Testis (tissue), 2 donors: ENCODE measurements at regions not wholly inside any gene's neighbourhood (a gene's known extent, or its start where the extent isn't known, plus 50 kb on each side); places are given as distances from the start of the nearest gene placed in this dataset.

Source experiments
- DNase-seq: peaks from one replicate; pipeline ENCODE4 v3.0.0-alpha.2; 2019
- H3K27ac ChIP-seq, 2 donors: fragments of 200-600 bp; sonication (generic); one replicate each; pipeline ENCODE4 v1.5.1; 2019
- H3K27me3 ChIP-seq: fragments of 200-600 bp; sonication (generic); one replicate; pipeline ENCODE4 v1.5.1; 2019
- H3K36me3 ChIP-seq: fragments of 200-600 bp; sonication (generic); one replicate; pipeline ENCODE4 v1.5.1; 2017; ENCODE audit warnings: low read depth; ENCODE audit errors: missing control alignments
- H3K4me1 ChIP-seq: fragments of 200-600 bp; sonication (generic); one replicate; pipeline ENCODE4 v1.5.1; 2019
- H3K4me3 ChIP-seq, 2 donors: fragments of 200-600 bp; sonication (generic); one replicate each; pipeline ENCODE4 v1.5.1; 2017 to 2019
- H3K9me3 ChIP-seq: fragments of 200-600 bp; sonication (generic); one replicate; pipeline ENCODE4 v1.5.1; 2017
- POLR2A ChIP-seq: fragments of 450-650 bp; IDR thresholded peaks from one replicate; pipeline ENCODE4 v1.6.1; 2017; ENCODE audit warnings: antibody characterized with exemption, mild to moderate bottlenecking, moderate library complexity
- WGBS, 2 donors: methylation state at CpG; one replicate each; pipeline ENCODE4 v1.1.5; 2018; 5-methylcytosine and 5-hydroxymethylcytosine counted together
- intact Hi-C: fragments of 100-400 bp; cut with DNase I; formaldehyde crosslinking; loops from one replicate; pipeline ENCODE4 v1.15.1; 2023; ENCODE audit warnings: low total_unique reads
- TF ChIP-seq, protein P1 (sequence below), 3 experiments: fragments of 450-650 bp in 2 of 3; fragments of 200-600 bp in 1 of 3; sonication (generic) in 1 of 3; IDR thresholded peaks; one replicate each; pipeline ENCODE4 v1.5.1; 2016 to 2019; ENCODE audit warnings: antibody characterized with exemption in 3 of 3, mild to moderate bottlenecking in 2 of 3, moderate library complexity in 1 of 3

GRCh38 chr11:76277298-76278175 lies 71.2 kb upstream of the WNT11 start:
- TF ChIP-seq, protein P1, sequence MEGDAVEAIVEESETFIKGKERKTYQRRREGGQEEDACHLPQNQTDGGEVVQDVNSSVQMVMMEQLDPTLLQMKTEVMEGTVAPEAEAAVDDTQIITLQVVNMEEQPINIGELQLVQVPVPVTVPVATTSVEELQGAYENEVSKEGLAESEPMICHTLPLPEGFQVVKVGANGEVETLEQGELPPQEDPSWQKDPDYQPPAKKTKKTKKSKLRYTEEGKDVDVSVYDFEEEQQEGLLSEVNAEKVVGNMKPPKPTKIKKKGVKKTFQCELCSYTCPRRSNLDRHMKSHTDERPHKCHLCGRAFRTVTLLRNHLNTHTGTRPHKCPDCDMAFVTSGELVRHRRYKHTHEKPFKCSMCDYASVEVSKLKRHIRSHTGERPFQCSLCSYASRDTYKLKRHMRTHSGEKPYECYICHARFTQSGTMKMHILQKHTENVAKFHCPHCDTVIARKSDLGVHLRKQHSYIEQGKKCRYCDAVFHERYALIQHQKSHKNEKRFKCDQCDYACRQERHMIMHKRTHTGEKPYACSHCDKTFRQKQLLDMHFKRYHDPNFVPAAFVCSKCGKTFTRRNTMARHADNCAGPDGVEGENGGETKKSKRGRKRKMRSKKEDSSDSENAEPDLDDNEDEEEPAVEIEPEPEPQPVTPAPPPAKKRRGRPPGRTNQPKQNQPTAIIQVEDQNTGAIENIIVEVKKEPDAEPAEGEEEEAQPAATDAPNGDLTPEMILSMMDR (IDR thresholded peaks at IDR 0.05) = no peak
- TF ChIP-seq POLR2A = no peak
- intact Hi-C loops = no loop called here
- Histone ChIP-seq H3K27me3 (no peaks in the 10 kb centered on the region), H3K4me3 (no peak overlapping the region), H3K36me3 (no peaks in the 10 kb centered on the region), H3K27ac (no peak overlapping the region), H3K4me1 (peaks cover 8% of the 10 kb centered on the region), H3K9me3 (no peaks in the 10 kb centered on the region)
- DNase-seq = peak; percentile 35
- 80% methylated on average over 12 to 25 of the region's 25 CpGs for WGBS, 2 donors

GRCh38 chr11:76276781-76277155 lies 70.5 kb upstream of the WNT11 start:
- intact Hi-C loops = no loop called here
- Histone ChIP-seq H3K27me3 (no peaks in the 10 kb centered on the region), H3K4me1 (peaks cover 8% of the 10 kb centered on the region), H3K27ac (no peak overlapping the region), H3K36me3 (no peaks in the 10 kb centered on the region), H3K4me3 (no peak overlapping the region), H3K9me3 (no peaks in the 10 kb centered on the region)
- no peak for TF ChIP-seq POLR2A
- TF ChIP-seq, protein P1 (IDR thresholded peaks at IDR 0.05) = no peak
- no peak for DNase-seq
- WGBS, 2 donors = 97% methylated on average over 4 of the region's 4 CpGs; no CpG with 5 or more reads in 1 of the 2 donors

GRCh38 chr11:76276046-76276780 lies 69.9 kb upstream of the WNT11 start:
- WGBS, 2 donors = 77 to 81% methylated on average over 7 to 9 of the region's 9 CpGs
- TF ChIP-seq, protein P1 (IDR thresholded peaks at IDR 0.05) = no peak
- no peak for TF ChIP-seq POLR2A
- Histone ChIP-seq H3K4me3 (no peak overlapping the region), H3K27ac (no peak overlapping the region), H3K9me3 (no peaks in the 10 kb centered on the region), H3K4me1 (peaks cover 8% of the 10 kb centered on the region), H3K27me3 (no peaks in the 10 kb centered on the region), H3K36me3 (no peaks in the 10 kb centered on the region)
- no peak for DNase-seq
- intact Hi-C loops = no loop called here

- TF ChIP-seq POLR2A = no peak
- TF ChIP-seq, protein P1 (IDR thresholded peaks at IDR 0.05) = no peak
- H3K4me1 ChIP-seq = peaks cover 8% of the 10 kb centered on the region
- intact Hi-C loops = no loop called here
- no peaks in the 10 kb centered on the region for H3K36me3 ChIP-seq
- no peak overlapping the region for H3K4me3 ChIP-seq
- H3K9me3 ChIP-seq = no peaks in the 10 kb centered on the region
- no peaks in the 10 kb centered on the region for H3K27me3 ChIP-seq
- no peak for DNase-seq
- no peak overlapping the region for H3K27ac ChIP-seq
- 83 to 90% methylated on average over 7 of the region's 7 CpGs for WGBS, 2 donors
Measured at GRCh38 chr11:76275446-76275845, 69.1 kb upstream of the WNT11 start.
